Esophagus squamous epithelium (tissue), 4 donors: ENCODE measurements at regions not wholly inside any gene's neighbourhood (a gene's known extent, or its start where the extent isn't known, plus 50 kb on each side); places are given as distances from the start of the nearest gene placed in this dataset.

Experiments
- POLR2A ChIP-seq, 4 donors: fragments of 450-650 bp; IDR thresholded peaks; one replicate each; pipeline ENCODE4 v1.6.1; 2017; ENCODE audit warnings: antibody characterized with exemption in 4 of 4, mild to moderate bottlenecking in 4 of 4, moderate library complexity in 3 of 4
- TF ChIP-seq, protein P1 (sequence below), 6 experiments: fragments of 450-650 bp in 4 of 6; fragments of 200-600 bp in 2 of 6; sonication (generic) in 2 of 6; IDR thresholded peaks; one replicate each; pipeline ENCODE4 v1.5.1; 2016 to 2019; ENCODE audit warnings: antibody characterized with exemption in 6 of 6, mild to moderate bottlenecking in 4 of 6, moderate library complexity in 4 of 6

DNA sequence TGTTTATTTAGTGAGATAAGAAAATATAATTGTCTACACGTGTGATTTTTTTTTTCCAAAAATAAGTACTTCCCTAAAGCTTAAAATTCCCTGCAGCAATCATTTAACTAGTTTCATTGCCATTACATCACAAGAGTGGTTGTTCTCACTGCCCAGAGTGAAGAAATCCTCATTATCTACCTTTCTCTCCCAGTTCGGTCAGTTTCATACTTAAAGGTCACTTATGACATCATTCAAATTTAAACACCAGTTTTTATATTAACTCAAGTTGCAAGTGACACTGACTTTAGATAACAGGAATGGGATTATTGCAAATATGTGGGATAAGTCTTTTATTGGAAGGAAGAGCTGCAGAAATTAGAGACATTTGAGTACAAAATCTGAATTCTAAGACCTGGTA lies 1699.8 kb upstream of the IGFBP7 start:
- no peak for TF ChIP-seq POLR2A (IDR thresholded peaks at IDR 0.05)
- TF ChIP-seq, protein P1, sequence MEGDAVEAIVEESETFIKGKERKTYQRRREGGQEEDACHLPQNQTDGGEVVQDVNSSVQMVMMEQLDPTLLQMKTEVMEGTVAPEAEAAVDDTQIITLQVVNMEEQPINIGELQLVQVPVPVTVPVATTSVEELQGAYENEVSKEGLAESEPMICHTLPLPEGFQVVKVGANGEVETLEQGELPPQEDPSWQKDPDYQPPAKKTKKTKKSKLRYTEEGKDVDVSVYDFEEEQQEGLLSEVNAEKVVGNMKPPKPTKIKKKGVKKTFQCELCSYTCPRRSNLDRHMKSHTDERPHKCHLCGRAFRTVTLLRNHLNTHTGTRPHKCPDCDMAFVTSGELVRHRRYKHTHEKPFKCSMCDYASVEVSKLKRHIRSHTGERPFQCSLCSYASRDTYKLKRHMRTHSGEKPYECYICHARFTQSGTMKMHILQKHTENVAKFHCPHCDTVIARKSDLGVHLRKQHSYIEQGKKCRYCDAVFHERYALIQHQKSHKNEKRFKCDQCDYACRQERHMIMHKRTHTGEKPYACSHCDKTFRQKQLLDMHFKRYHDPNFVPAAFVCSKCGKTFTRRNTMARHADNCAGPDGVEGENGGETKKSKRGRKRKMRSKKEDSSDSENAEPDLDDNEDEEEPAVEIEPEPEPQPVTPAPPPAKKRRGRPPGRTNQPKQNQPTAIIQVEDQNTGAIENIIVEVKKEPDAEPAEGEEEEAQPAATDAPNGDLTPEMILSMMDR (IDR thresholded peaks at IDR 0.05) = no peak
